Ovary (tissue), 7 donors: ENCODE measurements at regions not wholly inside any gene's neighbourhood (a gene's known extent, or its start where the extent isn't known, plus 50 kb on each side); places are given as distances from the start of the nearest gene placed in this dataset.

Source experiments
- DNase-seq, 5 donors: peaks; one replicate each; pipeline ENCODE4 v3.0.0-alpha.2; 2019 to 2020
- H3K27ac ChIP-seq, 2 donors: fragments of 200-600 bp; one replicate each; pipeline versions ENCODE4 v1.5.1 to v1.8.0; 2019 to 2022
- H3K27me3 ChIP-seq: fragments of 200-600 bp; one replicate; pipeline ENCODE4 v1.8.0; 2022
- H3K36me3 ChIP-seq: fragments of 200-600 bp; sonication (generic); one replicate; pipeline ENCODE4 v1.5.1; 2019
- H3K4me1 ChIP-seq: one replicate; pipeline ENCODE4 v1.8.1; 2013; ENCODE audit warnings: mild to moderate bottlenecking, moderate library complexity; ENCODE audit not compliant: insufficient read depth
- H3K4me3 ChIP-seq: fragments of 200-600 bp; sonication (generic); one replicate; pipeline ENCODE4 v1.5.1; 2017
- H3K9me3 ChIP-seq, 2 donors: fragments of 200-600 bp in 1 of 2; sonication (generic) in 1 of 2; one replicate each; pipeline versions ENCODE4 v1.5.1 to v1.8.1; 2013 to 2019; ENCODE audit warnings: mild to moderate bottlenecking in 1 of 2, moderate library complexity in 1 of 2
- CTCF ChIP-seq, 3 donors: fragments of 450-650 bp in 2 of 3; fragments of 200-600 bp in 1 of 3; IDR thresholded peaks; one replicate each; pipeline versions ENCODE4 v1.5.1 to v1.8.0; 2016 to 2022; ENCODE audit warnings: antibody characterized with exemption in 3 of 3, mild to moderate bottlenecking in 1 of 3
- EP300 ChIP-seq: sonication (generic); formaldehyde crosslinking; IDR thresholded peaks from one replicate; pipeline ENCODE4 v1.6.1; 2017; ENCODE audit warnings: antibody characterized with exemption
- POLR2A ChIP-seq: fragments of 450-650 bp; IDR thresholded peaks from one replicate; pipeline ENCODE4 v1.6.1; 2017; ENCODE audit warnings: antibody characterized with exemption, mild to moderate bottlenecking, moderate library complexity
- WGBS, 3 donors: extraction: QIAGEN DNeasy Blood & Tissue Kit in 1 of 3; methylation state at CpG; one replicate each; pipeline versions ENCODE4 v1.1.5 to v1.1.7; 2013 to 2017; 5-methylcytosine and 5-hydroxymethylcytosine counted together
- intact Hi-C, 4 donors: fragments of 100-400 bp; cut with DNase I; formaldehyde crosslinking; loops; one replicate each; pipeline versions ENCODE4 v1.11.0 to v1.15.1; 2022 to 2023
- donor health status: DM: no; HTN: no; CAD: no; lungs with moderate emphysema.
- donor health status: DM: no; HTN: no; CAD: no.
- donor health status: Bipolar disorder and iron deficiency.
- donor health status: DM: no; HTN: no; CAD: no.
- donor health status: DM: yes; HTN: yes; CAD: no.

GRCh38 chr20:18986146-18986830 is 172.7 kb downstream of the SCP2D1 start:
- Histone ChIP-seq H3K4me1 (peaks cover 26% of the 10 kb centered on the region), H3K9me3 (no peaks in the 10 kb centered on the region), H3K4me3 (no peak overlapping the region), H3K27ac (peak overlapping the region; percentile 17 to 76), H3K36me3 (no peaks in the 10 kb centered on the region), H3K27me3 (no peaks in the 10 kb centered on the region)
- intact Hi-C loops: loop anchor here in 1 of 4 donors (10.0 kb wide), 1 partner anchor 351 kb away; no protein-coding TSS in a partner anchor
- TF ChIP-seq CTCF (IDR thresholded peaks at IDR 0.05) (no peak), EP300 (no peak), POLR2A (no peak)
- 44 to 53% (median 53%) methylated on average over 7 of the region's 7 CpGs for WGBS, 3 donors
- peak in 4 of 5 donors; percentile 32 to 68 (median 48) for DNase-seq

GRCh38 chr20:18986895-18987580 is 173.5 kb downstream of the SCP2D1 start:
- Histone ChIP-seq H3K27ac (peak overlapping the region; percentile 17 to 76), H3K4me1 (peaks cover 26% of the 10 kb centered on the region), H3K36me3 (no peaks in the 10 kb centered on the region), H3K4me3 (no peak overlapping the region), H3K27me3 (no peaks in the 10 kb centered on the region), H3K9me3 (no peaks in the 10 kb centered on the region)
- intact Hi-C loops: loop anchor here in 1 of 4 donors (10.0 kb wide), 1 partner anchor 352 kb away; no protein-coding TSS in a partner anchor
- peak in 3 of 5 donors; percentile 42 to 53 (median 50) for DNase-seq
- WGBS, 3 donors: 60 to 68% (median 65%) methylated on average over 9 of the region's 9 CpGs
- no peak for TF ChIP-seq CTCF (IDR thresholded peaks at IDR 0.05)
- no peak for TF ChIP-seq EP300
- no peak for TF ChIP-seq POLR2A

- Histone ChIP-seq H3K27ac (no peak overlapping the region), H3K27me3 (no peaks in the 10 kb centered on the region), H3K4me3 (no peak overlapping the region), H3K4me1 (peaks cover 26% of the 10 kb centered on the region), H3K36me3 (no peaks in the 10 kb centered on the region), H3K9me3 (no peaks in the 10 kb centered on the region)
- WGBS, 3 donors: 86 to 95% (median 88%) methylated on average over 5 of the region's 5 CpGs
- TF ChIP-seq EP300 (no peak), POLR2A (no peak), CTCF (IDR thresholded peaks at IDR 0.05) (no peak)
- intact Hi-C loops: loop anchor here in 1 of 4 donors (10.0 kb wide), 1 partner anchor 353 kb away; no protein-coding TSS in a partner anchor
- DNase-seq: no peak
Measured at GRCh38 chr20:18987781-18988360, 174.3 kb downstream of the SCP2D1 start.

- 90 to 98% (median 98%) methylated on average over 3 of the region's 3 CpGs for WGBS, 3 donors
- Histone ChIP-seq H3K9me3 (no peaks in the 10 kb centered on the region), H3K36me3 (no peaks in the 10 kb centered on the region), H3K27ac (peak overlapping the region in 1 of 2 donors; percentile 52), H3K4me1 (peaks cover 26% of the 10 kb centered on the region), H3K4me3 (no peak overlapping the region), H3K27me3 (no peaks in the 10 kb centered on the region)
- intact Hi-C loops: loop anchor here in 1 of 4 donors (10.0 kb wide), 1 partner anchor 354 kb away; no protein-coding TSS in a partner anchor
- DNase-seq: no peak
- TF ChIP-seq POLR2A (no peak), CTCF (IDR thresholded peaks at IDR 0.05) (no peak), EP300 (no peak)
Measured at GRCh38 chr20:18988701-18989100, 175.1 kb downstream of the SCP2D1 start.
